ENCODE measurements at regions not wholly inside any gene's neighbourhood (a gene's known extent, or its start where the extent isn't known, plus 50 kb on each side); places are given as distances from the start of the nearest gene placed in this dataset.
A peak's percentile ranks its signal among the peaks of the same experiment; 100 is the strongest.
"Not testable (repeated sequence)": the region's sequence is repeated elsewhere in the genome, so short reads cannot be mapped to it uniquely, and the experiment has no call there.

- no peak for DNase-seq
These were observed 518.8 kb upstream of the ATXN7L3B start for GRCh38 chr12:74018849-74019248.

GRCh38 chr12:74021937-74022336 lies 515.7 kb upstream of the ATXN7L3B start:
- peak; percentile 23 for DNase-seq

GRCh38 chr12:74031045-74031444 lies 506.6 kb upstream of the ATXN7L3B start:
- no peak for DNase-seq

DNA sequence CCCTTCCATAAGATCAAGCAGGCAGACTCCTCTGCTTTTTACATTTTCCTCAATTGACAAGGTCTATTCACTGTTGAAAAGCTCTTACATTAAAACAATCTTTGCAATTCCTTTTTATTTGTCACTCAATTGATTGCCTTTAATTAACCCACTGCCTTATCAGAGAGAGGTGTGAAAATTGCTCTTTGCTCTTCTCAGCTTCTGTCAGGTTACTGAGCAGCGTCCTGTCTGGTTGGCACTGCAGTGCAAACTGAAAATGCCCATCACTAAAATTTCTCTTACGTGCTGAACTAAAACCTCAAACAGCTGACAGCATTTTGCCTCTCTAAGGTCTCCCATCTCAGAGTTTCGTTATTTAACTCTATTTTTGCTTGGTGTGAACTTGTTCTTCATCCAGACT lies 504.1 kb upstream of the ATXN7L3B start:
- no peak for DNase-seq

- DNase-seq: not testable (repeated sequence)
These were observed 498.5 kb upstream of the ATXN7L3B start for GRCh38 chr12:74039138-74039537.

GRCh38 chr12:74043343-74043742 lies 494.3 kb upstream of the ATXN7L3B start:
- no peak for DNase-seq

GRCh38 chr12:74049348-74049747 lies 488.3 kb upstream of the ATXN7L3B start:
- DNase-seq: no peak

GRCh38 chr12:74051848-74052247 lies 485.8 kb upstream of the ATXN7L3B start:
- no peak for DNase-seq

- no peak for DNase-seq
These were observed 471.2 kb upstream of the ATXN7L3B start for GRCh38 chr12:74066476-74066875.

- no peak for DNase-seq
These were observed 466.5 kb upstream of the ATXN7L3B start for GRCh38 chr12:74071182-74071581.

DNA sequence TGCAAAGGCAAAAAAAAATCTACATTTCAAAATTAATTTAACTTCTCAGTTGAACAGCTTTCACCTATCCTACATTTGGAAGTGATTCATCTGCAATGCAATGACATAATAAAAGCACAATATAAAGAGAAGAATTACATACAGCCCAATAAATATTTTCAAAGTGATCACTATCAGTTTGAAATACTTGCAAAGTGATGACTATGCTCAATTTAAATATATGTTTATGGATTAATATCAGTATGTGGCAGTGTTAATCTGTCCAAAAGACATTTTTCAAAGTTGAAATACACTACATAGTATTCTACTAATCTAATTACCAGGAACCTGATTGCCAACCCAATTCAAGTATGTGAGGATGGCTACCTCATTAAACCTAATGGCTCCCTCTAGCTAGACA lies 460.7 kb upstream of the ATXN7L3B start:
- no peak for DNase-seq

DNA sequence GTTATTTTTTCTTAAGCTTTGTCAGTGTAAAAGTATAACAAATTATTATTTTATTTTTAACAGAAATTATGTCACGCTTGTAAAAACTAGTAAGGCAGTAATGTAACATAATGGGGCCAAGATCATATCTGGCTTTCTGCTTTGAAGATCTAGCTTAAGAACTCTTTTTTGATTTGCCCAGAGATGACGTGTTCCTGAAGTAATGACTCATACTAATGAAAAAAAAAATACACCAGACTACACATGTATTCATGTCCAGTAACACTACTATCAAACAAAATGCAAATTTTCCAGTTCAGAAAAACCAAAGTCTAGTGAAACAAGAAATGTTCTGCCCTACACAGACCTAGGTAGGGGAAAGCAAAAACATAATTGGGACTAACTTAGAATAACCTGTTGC lies 432.2 kb upstream of the ATXN7L3B start:
- no peak for DNase-seq

GRCh38 chr12:74108729-74109128 lies 428.9 kb upstream of the ATXN7L3B start:
- DNase-seq: no peak

DNA sequence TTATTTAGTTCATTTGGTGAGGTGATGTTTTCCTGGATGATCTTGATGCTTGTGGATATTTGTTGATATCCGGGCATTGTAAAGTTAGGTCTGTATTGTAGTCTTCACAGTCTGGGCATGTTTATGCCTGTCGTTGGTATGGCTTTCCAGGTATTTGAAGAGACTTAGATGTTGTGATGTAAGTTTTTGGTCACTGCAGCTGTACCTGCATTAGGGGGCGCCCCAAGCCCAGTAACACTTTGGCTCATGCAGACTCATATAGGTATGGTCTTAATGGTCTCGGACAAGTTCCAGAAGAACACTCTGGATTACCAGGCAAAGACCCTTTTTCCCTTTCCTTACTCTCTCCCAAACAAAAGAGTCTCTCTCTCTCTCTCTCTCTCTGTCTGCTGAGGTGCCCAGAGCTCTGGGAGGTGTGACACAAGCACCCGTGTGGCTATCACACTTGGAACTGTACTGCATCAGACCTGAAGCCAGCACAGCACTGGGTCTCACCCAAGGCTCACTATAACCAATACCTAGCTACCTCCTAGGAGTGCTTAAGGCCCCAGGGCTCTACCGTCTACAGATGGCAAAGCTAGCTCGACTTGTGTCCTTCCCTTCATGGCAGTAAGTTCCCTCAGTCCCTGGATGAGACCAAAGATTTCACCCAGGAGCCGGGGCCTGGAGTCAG lies 425.8 kb upstream of the ATXN7L3B start:
- no peak for DNase-seq

GRCh38 chr12:74119811-74120362 lies 417.7 kb upstream of the ATXN7L3B start:
- DNase-seq: no peak

DNA sequence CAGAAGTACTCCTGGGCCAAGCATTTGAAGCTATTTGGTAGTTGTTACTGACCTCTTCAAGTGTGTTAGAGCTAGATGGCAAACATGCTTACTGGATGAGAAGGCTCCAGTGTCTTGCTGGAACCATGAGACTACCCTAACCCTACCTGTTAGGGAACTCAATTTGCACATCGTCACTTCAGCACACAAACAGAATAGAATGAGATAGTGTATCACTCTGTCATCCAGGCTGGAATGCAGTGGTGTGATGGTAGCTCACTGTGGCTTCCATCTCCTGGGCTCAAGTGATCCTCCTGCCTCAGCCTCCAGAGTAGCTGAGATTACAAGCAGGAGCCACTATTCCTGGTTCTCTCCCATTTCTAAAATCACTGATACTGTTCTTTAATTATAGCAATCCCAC lies 417.0 kb upstream of the ATXN7L3B start:
- no peak for DNase-seq

GRCh38 chr12:74129702-74130101 lies 407.9 kb upstream of the ATXN7L3B start:
- no peak for DNase-seq

GRCh38 chr12:74144396-74144795 lies 393.2 kb upstream of the ATXN7L3B start:
- no peak for DNase-seq

- no peak for DNase-seq
These were observed 392.3 kb upstream of the ATXN7L3B start for GRCh38 chr12:74145328-74145727.

GRCh38 chr12:74148849-74149248 lies 388.8 kb upstream of the ATXN7L3B start:
- DNase-seq: no peak

DNA sequence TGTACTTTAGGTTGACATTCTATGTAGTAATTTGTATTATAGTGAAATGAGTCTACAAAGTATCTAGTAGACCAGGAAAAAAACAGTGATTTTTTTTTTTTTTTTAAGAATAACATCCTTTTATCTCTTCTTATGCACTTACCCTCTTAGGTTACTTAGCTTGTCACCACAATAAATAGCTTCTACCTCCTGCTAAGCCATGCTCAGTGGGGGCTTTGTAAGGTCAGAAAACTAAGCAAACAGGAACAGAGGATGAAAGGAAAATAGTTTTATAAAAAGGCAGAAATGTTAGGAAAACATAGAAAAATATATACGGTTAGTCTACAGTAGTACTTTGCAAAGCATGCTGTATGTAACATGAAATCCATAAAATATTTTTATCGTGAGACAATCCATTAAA lies 385.3 kb upstream of the ATXN7L3B start:
- DNase-seq: no peak

DNA sequence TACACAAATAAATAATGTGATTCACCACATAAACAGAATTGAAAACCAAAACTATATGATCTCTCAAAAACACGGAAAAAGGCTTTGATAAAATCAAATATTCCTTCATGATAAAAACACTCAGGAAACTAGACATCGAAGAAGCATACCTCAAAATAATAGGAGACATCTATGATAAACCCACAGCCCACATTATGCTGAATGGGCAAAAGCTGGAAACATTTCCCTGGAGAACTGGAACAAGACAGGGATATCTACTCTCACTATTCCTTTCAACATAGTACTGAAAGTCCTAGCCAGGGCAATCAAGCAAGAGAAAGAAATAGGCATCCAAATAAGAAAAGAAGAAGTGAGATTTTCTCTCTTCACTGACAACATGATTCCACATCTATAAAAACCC lies 371.5 kb upstream of the ATXN7L3B start:
- no peak for DNase-seq

- no peak for DNase-seq
These were observed 368.0 kb upstream of the ATXN7L3B start for GRCh38 chr12:74169607-74170006.

- DNase-seq: no peak
These were observed 366.8 kb upstream of the ATXN7L3B start for GRCh38 chr12:74170645-74171477.

All from NCI-H1092 treated with DMSO at 0.1 percent for 48 hours (cell line).